Activated CD4-positive, alpha-beta T cell treated with anti-CD3 and anti-CD28 coated beads, Interleukin-10, Interleukin-2, amounts not matched to agents 100 ng/mL and 50 ng/mL, durations not matched to agents 16 hours and 8 hours (primary cell): ENCODE measurements at regions not wholly inside any gene's neighbourhood (a gene's known extent, or its start where the extent isn't known, plus 50 kb on each side); places are given as distances from the start of the nearest gene placed in this dataset.
"Not testable (repeated sequence)": the region's sequence is repeated elsewhere in the genome, so short reads cannot be mapped to it uniquely, and the experiment has no call there.

Source experiments
- DNase-seq: peaks from one replicate; pipeline ENCODE4 v3.0.0-alpha.2; 2020

DNA sequence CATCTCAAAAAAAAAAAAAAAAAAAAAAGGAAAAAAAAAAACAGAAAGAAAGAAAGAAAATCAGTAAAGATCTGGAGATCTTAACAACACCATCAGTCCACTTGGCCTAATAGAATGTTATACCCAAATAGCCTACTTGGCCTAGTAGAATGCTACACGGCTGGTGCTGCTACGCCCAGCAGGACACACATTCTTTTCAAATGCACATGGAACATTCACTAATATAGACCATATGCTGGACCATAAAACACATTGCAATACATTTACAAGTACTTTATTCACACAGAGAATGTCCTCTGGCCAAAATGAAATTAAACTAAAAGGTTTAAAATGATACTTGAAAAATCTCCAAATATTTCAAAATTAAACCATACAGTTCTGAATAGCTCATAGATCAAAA is 80.0 kb upstream of the TNFAIP3 start:
- no peak for DNase-seq

- no peak for DNase-seq
Measured at GRCh38 chr6:137788248-137788647, 78.8 kb upstream of the TNFAIP3 start.

DNA sequence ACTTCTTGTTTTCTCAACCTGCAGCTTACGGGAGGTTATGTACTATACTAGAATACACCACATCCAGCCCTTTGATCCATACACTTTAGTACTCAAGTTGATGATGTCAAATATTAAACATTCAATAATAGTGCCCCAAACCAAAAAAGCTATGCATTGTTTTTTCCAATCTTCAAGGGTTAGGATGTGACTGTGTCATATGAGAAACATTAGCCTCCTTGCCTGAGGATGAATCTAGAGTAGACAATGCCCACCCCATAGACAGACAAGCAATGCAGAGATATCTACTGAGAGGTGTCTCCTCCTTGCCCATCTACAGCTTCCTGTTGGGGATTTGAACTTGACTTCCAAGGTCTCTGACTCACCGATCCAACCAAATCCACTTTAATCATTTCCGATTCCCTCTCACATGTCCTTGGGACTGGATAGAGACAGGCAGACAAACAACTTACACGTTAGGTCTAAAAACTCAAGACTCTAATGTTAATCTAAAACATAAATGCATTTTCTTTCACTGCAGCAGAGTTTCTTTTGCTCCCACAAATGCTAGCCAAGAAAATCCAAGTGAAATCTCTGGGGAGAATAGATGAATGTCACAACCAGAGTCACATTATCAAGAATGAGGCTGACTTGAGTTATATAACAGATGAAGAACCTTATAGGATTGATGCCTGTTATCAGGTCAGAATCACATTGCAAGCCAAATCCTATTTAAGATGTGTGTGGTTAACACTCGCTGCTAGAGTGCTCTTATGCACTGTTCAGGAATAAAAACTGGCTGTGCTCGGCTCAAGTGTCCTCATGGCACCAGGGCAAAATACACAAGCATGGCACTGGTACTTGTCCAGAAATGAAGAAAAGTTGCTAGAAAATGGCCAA is 75.5 kb upstream of the TNFAIP3 start:
- DNase-seq: peak; percentile 19

GRCh38 chr6:137792160-137793033 is 74.7 kb upstream of the TNFAIP3 start:
- peak; percentile 51 for DNase-seq

DNA sequence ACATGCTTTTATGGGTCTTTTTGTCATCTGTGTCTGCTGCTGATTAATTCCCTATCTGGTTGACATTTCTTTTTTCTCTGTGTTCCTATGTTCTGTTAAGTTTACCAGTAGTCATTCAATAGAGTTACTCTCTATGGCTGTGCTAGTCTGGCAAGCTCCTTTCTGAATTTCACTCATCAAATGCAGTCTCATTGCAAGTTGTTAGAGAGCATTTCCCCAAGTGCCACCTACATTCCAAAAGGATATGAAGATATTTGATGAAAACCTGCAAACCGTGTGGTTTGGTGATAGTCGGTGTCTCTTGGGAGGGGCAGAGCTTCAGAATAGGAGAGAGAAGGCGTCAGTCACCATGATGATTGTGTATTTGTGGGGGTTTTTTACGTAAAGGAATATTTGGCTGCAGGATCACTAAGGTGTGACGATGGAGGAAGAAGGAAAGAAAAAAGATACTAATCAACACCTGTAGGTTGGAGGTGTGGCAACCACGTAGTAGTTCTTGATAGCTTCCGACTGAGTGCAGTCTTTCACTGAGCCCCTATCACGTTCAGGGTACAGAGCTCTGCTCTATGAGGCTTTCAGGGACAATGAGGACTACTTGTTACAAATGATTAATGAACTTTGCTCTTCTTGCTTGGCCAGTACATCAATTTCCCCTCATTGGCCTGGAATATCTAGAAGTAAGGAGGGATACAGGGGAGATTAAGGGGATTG is 73.1 kb upstream of the TNFAIP3 start:
- DNase-seq: no peak

- DNase-seq: no peak
Measured at GRCh38 chr6:137794516-137795201, 72.4 kb upstream of the TNFAIP3 start.

DNA sequence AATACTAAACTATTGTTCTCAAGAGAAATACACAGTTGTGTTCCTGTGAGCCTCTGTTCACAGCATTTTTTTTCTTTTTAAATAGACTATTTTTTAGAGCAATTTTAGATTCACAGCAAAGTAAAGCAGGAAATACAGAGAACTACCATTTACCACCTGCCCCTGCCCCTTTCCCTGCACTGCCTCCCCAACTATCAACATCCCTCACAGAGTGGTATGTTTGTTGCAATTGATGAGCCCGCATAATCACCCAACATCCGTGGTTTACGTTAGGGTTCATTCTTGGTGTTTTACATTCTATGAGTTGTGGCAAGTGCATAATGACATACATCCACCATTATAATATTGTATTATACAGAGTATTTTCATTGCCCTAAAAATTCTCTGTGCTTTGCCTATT is 71.6 kb upstream of the TNFAIP3 start:
- DNase-seq: no peak

DNA sequence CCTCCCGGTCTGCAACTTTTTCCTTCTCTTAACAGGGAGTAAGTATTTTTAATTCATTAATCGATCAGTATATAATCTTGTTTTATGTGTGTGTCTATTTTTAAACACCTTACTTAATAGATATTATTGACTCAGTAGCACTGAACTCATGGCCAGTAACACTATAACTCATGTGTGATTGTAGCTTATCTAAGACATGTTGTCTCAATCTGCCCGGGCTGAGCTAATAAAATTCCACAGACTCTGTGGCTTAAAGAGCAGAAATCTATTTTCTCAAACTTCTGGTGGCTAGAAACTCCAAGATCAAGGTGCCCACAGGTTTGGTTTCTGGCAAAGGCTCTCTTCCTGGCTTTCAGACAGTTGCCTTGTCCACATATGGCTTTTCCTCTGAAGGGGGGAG is 68.8 kb upstream of the TNFAIP3 start:
- DNase-seq: no peak

- peak; percentile 37 for DNase-seq
Measured at GRCh38 chr6:137798846-137799245, 68.2 kb upstream of the TNFAIP3 start.

- peak; percentile 88 for DNase-seq
Measured at GRCh38 chr6:137799950-137800568, 67.0 kb upstream of the TNFAIP3 start.

DNA sequence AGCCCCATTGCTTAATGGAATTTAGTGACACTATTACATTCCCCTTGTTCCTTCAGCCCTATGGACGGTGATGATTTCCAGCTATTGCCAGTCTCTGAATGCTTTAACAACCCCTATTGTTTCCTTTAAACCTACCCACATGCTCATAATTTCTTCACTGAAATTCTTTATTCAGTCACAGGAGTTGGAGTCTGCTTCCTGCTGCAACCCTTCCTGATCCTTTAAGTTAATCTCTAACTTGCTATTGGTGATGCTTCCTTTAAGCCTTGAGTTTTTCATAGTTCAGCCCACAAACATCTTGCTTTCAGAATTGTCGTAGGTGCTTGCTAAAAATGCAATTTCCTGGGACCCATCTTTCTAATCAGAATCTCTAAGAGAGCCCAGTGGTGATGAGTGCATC is 66.3 kb upstream of the TNFAIP3 start:
- DNase-seq: peak; percentile 37

DNA sequence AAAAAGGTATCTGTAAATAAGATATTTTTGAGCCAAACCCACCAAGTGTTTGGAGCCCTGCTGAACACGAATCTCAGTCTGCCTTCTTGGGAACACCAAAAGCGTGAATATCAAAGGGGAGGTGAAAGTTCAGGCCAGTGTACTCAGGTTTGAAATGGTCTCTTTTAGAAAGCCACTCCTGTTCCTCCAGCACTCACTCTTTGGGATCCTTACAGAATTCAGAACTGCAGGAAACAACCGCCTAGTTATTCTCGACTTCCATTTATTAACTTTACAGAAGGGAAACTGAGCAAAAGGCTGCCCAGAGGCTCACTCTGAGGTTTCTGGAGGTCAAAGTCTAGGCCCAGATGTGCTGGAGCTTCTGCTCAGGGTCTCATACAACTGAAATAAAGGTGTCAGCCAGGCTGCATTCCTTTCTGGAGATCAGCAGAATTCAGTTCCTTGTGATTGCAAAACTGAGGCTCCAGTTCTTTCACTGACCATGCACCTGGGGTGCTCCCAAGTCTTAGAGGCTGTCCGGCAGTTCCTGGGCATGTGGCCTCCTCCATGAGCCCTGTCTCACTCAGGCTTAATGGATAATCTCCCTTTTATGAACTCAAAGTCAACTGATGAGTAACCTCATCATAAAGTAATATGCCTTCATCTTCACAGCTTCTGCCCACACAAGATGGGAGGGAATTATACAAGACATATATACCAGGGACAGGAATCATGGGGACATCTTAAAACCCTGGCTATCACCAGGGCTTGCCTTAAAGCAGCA is 65.5 kb upstream of the TNFAIP3 start:
- DNase-seq: no peak

DNA sequence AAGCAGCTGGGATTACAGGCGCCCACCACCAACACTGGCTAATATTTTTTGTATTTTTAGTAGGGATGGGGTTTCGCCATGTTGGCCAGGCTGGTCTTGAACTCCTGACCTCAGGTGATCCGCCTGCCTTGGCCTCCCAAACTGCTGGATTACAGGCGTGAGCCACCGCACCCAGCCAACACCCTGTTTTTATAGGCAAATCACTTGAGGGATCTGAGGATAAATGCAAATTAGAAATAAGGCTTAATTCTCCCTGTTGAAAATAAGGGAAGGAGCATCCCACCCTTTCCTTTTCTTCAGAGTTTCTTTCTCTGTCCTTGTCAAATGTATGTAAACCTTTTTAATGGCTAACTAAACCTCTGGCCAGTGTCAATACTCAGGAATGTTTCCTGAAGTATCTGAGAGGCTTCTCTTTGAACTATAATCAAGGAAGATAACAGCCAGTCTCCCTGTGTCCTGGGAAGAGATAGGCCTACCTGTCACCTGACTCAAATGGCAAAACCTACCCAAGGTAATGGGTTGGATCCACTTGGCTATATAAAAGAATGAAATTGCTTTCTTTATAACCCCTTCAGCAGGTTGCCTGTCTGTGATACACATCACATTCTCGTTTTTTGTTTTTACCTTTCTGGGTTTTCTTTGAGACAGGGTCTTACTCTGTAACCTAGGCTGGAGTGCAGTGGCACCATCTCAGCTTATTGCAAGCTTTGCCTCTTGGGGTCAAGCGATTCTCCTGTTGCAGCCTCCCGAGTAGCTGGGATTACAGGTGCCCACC is 64.5 kb upstream of the TNFAIP3 start:
- DNase-seq: no peak

- DNase-seq: no peak
Measured at GRCh38 chr6:137804637-137805036, 62.4 kb upstream of the TNFAIP3 start.

DNA sequence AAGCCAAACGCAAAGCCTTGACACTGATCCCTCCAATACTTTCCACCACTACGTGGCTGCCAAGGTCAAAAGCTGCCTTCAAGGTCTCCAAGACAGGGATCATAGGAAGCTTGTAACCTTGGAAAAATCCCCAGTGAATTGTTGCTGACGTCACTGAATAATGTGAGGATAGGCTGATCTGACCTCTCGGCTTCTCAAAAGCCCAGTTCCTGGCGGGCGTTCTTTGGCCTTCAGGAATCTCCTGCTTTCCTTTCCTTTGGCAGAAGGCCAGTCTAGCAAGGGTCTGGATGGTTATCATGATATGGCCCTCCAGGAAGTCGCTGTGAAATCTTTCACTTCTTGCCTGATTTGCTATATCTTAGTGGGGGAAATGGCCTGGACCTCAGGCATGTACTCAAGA is 61.4 kb upstream of the TNFAIP3 start:
- DNase-seq: no peak

- peak; percentile 17 for DNase-seq
Measured at GRCh38 chr6:137806914-137807682, 60.0 kb upstream of the TNFAIP3 start.

- DNase-seq: peak; percentile 39
Measured at GRCh38 chr6:137808191-137808590, 58.9 kb upstream of the TNFAIP3 start.

DNA sequence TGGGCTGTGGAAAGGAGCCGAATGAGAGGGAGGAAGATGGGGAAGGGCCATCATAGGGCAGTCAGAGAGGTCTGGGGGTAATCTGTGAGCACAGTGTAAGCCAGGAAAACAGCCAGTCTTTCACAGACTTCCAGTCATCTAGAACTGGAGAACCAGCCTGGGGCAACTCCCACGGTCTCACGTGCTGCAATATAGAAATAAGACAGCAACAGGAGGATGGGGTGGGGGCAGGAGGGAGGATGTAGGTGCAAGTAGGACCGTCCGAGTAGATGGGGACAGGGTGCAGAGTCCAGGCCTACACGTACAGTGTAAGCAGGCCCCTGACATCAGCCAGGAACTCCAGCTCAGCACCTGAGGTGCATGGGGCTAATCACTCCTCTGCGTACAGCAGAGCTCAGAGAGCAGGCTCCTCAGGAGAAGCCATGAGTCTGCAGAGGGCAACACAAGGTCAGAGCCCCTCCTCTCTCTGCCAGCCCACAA is 58.2 kb upstream of the TNFAIP3 start:
- DNase-seq: no peak

DNA sequence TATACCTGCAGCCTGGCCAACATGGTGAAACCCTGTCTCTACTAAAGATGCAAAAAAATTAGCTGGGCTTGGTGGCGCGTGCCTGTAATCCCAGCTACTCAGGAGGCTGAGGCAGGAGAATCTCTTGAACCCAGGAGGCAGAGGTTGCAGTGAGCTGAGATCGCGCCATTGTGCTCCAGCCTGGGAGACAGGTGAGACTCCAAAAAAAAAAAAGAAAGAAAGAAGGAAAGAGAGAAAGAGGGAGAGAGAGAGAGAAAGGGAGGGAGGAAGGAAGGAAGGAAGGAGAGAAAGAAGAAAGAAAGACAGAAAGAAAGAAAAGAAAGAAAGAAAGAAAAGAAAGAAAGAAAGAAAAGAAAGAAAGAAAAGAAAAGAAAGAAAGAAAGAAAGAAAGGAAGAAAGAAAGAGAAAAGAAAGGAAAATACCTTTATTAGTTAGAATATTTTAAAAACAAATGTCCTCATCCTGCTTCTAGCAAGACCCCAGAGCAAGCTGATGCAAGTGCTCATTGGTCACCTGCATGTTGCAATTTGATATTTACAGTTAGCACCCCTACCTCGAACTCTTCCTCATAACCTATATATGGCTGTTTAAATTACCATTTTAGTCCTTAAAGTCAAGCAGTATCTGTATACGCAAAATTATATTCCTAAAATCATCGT is 57.0 kb upstream of the TNFAIP3 start:
- not testable (repeated sequence) for DNase-seq
